ENCODE measurements at regions not wholly inside any gene's neighbourhood (a gene's known extent, or its start where the extent isn't known, plus 50 kb on each side); places are given as distances from the start of the nearest gene placed in this dataset.

- H3K36me3 ChIP-seq (ENCODE audit: insufficient read depth, low read length), result no peaks in the 10 kb centered on the region
- H4K20me1 ChIP-seq (ENCODE audit: insufficient read depth, low read length), result no peaks in the 10 kb centered on the region
- no peak for DNase-seq (ENCODE audit: low read depth)
- H3K4me1 ChIP-seq (ENCODE audit: insufficient read depth, low read length), result no peaks in the 10 kb centered on the region
- peaks cover 6% of the 10 kb centered on the region for H3K9me3 Mint-ChIP-seq (ENCODE audit: unreplicated experiment)
- no peaks in the 10 kb centered on the region for H3K36me3 Mint-ChIP-seq (ENCODE audit: low read depth, unreplicated experiment)
- TF ChIP-seq CTCF (IDR thresholded peaks at IDR 0.05; ENCODE audit: insufficient read depth, low read depth, low read length) (no peak), EZH2 (IDR thresholded peaks at IDR 0.05; ENCODE audit: insufficient read depth, low read length) (no peak)
- H3K27me3 Mint-ChIP-seq (ENCODE audit: low read depth, unreplicated experiment), result no peaks in the 10 kb centered on the region
- H2AFZ ChIP-seq (ENCODE audit: low read depth, low read length), result no peak overlapping the region
- no peaks in the 10 kb centered on the region for H3K4me1 Mint-ChIP-seq (ENCODE audit: low read depth, unreplicated experiment)
- H3K4me2 ChIP-seq (ENCODE audit: low read length), result no peak overlapping the region
- H3K27me3 ChIP-seq (ENCODE audit: insufficient read depth, low read length), result no peaks in the 10 kb centered on the region
- no peak overlapping the region for H3K9ac ChIP-seq (ENCODE audit: low read length)
- no peak overlapping the region for H3K27ac Mint-ChIP-seq (ENCODE audit: unreplicated experiment)
- H3K27ac ChIP-seq (ENCODE audit: low read depth, low read length), result no peak overlapping the region
- FAIRE-seq, result no peak
- no peak overlapping the region for H3K4me3 ChIP-seq (ENCODE audit: insufficient read depth, low read depth, low read length)
- no peak overlapping the region for H3K4me3 Mint-ChIP-seq (ENCODE audit: unreplicated experiment)
- H3K79me2 ChIP-seq (ENCODE audit: insufficient read depth, low read length), result no peaks in the 10 kb centered on the region
- H3K9me3 ChIP-seq (ENCODE audit: insufficient read depth, low read depth, low read length), result no peaks in the 10 kb centered on the region
These were observed 63.7 kb upstream of the SYT4 start for GRCh38 chr18:43341014-43341413.

GRCh38 chr18:43350176-43350575 lies 72.9 kb upstream of the SYT4 start:
- Histone ChIP-seq H4K20me1 (ENCODE audit: insufficient read depth, low read length) (no peaks in the 10 kb centered on the region), H3K27me3 (ENCODE audit: insufficient read depth, low read length) (no peaks in the 10 kb centered on the region), H3K79me2 (ENCODE audit: insufficient read depth, low read length) (no peaks in the 10 kb centered on the region), H3K9me3 (ENCODE audit: insufficient read depth, low read depth, low read length) (no peaks in the 10 kb centered on the region), H3K36me3 (ENCODE audit: insufficient read depth, low read length) (no peaks in the 10 kb centered on the region), H3K4me3 (ENCODE audit: insufficient read depth, low read depth, low read length) (no peak overlapping the region), H2AFZ (ENCODE audit: low read depth, low read length) (no peak overlapping the region), H3K9ac (ENCODE audit: low read length) (no peak overlapping the region), H3K4me1 (ENCODE audit: insufficient read depth, low read length) (no peaks in the 10 kb centered on the region), H3K27ac (ENCODE audit: low read depth, low read length) (no peak overlapping the region), H3K4me2 (ENCODE audit: low read length) (no peak overlapping the region)
- Mint-ChIP-seq H3K27ac (ENCODE audit: unreplicated experiment) (no peak overlapping the region), H3K27me3 (ENCODE audit: low read depth, unreplicated experiment) (peaks cover 1% of the 10 kb centered on the region), H3K36me3 (ENCODE audit: low read depth, unreplicated experiment) (no peaks in the 10 kb centered on the region), H3K4me3 (ENCODE audit: unreplicated experiment) (no peak overlapping the region), H3K4me1 (ENCODE audit: low read depth, unreplicated experiment) (no peaks in the 10 kb centered on the region), H3K9me3 (ENCODE audit: unreplicated experiment) (no peaks in the 10 kb centered on the region)
- FAIRE-seq (no peak), DNase-seq (ENCODE audit: low read depth) (no peak)
- TF ChIP-seq EZH2 (IDR thresholded peaks at IDR 0.05; ENCODE audit: insufficient read depth, low read length), result no peak
- TF ChIP-seq CTCF (IDR thresholded peaks at IDR 0.05; ENCODE audit: insufficient read depth, low read depth, low read length), result no peak

- no peak for FAIRE-seq
These were observed 87.2 kb upstream of the SYT4 start for GRCh38 chr18:43364535-43364934.

More at GRCh38 chr18:43364535-43364934, 87.2 kb upstream of the SYT4 start:
- Histone ChIP-seq H3K9me3 (ENCODE audit: insufficient read depth, low read depth, low read length) (no peaks in the 10 kb centered on the region), H3K4me1 (ENCODE audit: insufficient read depth, low read length) (no peaks in the 10 kb centered on the region), H3K4me2 (ENCODE audit: low read length) (no peak overlapping the region), H3K79me2 (ENCODE audit: insufficient read depth, low read length) (no peaks in the 10 kb centered on the region), H3K27me3 (ENCODE audit: insufficient read depth, low read length) (no peaks in the 10 kb centered on the region), H3K36me3 (ENCODE audit: insufficient read depth, low read length) (no peaks in the 10 kb centered on the region), H2AFZ (ENCODE audit: low read depth, low read length) (no peak overlapping the region), H4K20me1 (ENCODE audit: insufficient read depth, low read length) (no peaks in the 10 kb centered on the region), H3K4me3 (ENCODE audit: insufficient read depth, low read depth, low read length) (no peak overlapping the region), H3K9ac (ENCODE audit: low read length) (no peak overlapping the region), H3K27ac (ENCODE audit: low read depth, low read length) (no peak overlapping the region)
- no peak for DNase-seq (ENCODE audit: low read depth)
- Mint-ChIP-seq H3K4me3 (ENCODE audit: unreplicated experiment) (no peak overlapping the region), H3K9me3 (ENCODE audit: unreplicated experiment) (peaks cover 1% of the 10 kb centered on the region), H3K4me1 (ENCODE audit: low read depth, unreplicated experiment) (peaks cover 7% of the 10 kb centered on the region), H3K36me3 (ENCODE audit: low read depth, unreplicated experiment) (no peaks in the 10 kb centered on the region), H3K27me3 (ENCODE audit: low read depth, unreplicated experiment) (peaks cover 4% of the 10 kb centered on the region), H3K27ac (ENCODE audit: unreplicated experiment) (no peak overlapping the region)
- TF ChIP-seq EZH2 (IDR thresholded peaks at IDR 0.05; ENCODE audit: insufficient read depth, low read length), result no peak
- TF ChIP-seq CTCF (IDR thresholded peaks at IDR 0.05; ENCODE audit: insufficient read depth, low read depth, low read length), result no peak
